C4-2B (cell line): ENCODE measurements at regions not wholly inside any gene's neighbourhood (a gene's known extent, or its start where the extent isn't known, plus 50 kb on each side); places are given as distances from the start of the nearest gene placed in this dataset.

Experiments
- H3K27ac ChIP-seq: fragments of 450-650 bp; 2 replicates; pipeline ENCODE4 v1.5.1; 2017
- ZFX ChIP-seq: fragments of 450-650 bp; IDR thresholded peaks from 2 replicates; pipeline ENCODE4 v1.6.1; 2017
- TF ChIP-seq, protein P1 (sequence below): fragments of 450-650 bp; conservative IDR thresholded peaks from 2 replicates; pipeline ENCODE4 v1.5.1; 2017; ENCODE audit warnings: mild to moderate bottlenecking

DNA sequence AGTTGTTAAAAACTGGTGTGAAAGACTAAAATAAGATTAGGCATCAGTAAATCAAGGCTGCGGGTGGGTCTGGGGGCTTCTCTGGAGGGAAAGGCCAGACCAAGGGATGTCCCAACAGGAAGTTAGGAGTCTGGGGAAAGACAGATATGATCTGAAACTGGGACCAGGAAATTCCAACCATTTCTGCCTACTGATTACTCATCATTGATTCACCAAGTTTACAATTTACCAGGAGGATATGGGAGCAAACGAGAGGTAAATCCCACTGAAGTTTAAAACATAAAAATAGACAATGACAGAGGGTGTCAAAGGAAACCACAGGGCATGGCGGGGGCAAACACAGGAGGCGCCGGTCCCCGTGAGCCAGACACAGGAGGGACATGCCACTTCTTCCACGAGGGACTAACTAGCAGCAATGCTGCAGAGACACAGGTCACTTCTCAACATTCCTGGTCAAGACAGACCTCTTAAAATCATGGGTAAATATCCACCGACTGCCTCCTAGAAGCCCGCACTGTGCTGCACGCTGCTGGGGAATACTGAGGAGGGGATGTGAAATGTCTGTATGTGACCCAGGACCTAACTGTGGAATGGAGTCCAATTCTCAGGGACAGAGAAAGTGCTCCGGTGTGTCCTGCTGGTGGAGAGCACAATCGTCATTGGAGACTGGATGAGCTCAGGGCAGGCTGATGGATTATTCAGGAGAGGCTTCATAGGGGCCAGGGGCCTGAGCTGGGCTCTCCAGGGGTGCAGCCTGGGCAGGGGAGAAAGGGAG is 153.4 kb upstream of the KLF14 start:
- no peak for TF ChIP-seq ZFX
- TF ChIP-seq, protein P1, sequence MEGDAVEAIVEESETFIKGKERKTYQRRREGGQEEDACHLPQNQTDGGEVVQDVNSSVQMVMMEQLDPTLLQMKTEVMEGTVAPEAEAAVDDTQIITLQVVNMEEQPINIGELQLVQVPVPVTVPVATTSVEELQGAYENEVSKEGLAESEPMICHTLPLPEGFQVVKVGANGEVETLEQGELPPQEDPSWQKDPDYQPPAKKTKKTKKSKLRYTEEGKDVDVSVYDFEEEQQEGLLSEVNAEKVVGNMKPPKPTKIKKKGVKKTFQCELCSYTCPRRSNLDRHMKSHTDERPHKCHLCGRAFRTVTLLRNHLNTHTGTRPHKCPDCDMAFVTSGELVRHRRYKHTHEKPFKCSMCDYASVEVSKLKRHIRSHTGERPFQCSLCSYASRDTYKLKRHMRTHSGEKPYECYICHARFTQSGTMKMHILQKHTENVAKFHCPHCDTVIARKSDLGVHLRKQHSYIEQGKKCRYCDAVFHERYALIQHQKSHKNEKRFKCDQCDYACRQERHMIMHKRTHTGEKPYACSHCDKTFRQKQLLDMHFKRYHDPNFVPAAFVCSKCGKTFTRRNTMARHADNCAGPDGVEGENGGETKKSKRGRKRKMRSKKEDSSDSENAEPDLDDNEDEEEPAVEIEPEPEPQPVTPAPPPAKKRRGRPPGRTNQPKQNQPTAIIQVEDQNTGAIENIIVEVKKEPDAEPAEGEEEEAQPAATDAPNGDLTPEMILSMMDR = no peak
- H3K27ac ChIP-seq = no peak overlapping the region

DNA sequence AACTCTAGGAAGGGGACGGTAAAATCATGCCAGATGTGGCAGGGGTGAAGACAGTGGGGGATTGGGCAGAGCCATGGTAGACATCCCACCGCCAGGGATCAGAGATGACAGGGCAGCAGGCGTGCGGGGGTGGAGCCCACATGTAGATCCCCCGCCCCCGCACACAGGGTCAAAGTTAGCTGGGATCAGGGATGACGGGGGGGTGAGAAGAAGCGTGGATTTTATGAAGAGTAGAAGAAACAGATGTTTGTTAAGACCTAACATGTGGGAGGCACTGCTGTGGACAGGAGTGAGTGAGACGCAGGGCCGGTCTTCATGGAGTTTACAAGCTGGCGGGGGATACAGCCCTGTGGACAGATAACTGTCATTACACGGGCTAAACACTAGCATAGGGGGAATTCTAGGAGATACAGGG is 154.0 kb upstream of the KLF14 start:
- TF ChIP-seq ZFX = no peak
- TF ChIP-seq, protein P1 = no peak

DNA sequence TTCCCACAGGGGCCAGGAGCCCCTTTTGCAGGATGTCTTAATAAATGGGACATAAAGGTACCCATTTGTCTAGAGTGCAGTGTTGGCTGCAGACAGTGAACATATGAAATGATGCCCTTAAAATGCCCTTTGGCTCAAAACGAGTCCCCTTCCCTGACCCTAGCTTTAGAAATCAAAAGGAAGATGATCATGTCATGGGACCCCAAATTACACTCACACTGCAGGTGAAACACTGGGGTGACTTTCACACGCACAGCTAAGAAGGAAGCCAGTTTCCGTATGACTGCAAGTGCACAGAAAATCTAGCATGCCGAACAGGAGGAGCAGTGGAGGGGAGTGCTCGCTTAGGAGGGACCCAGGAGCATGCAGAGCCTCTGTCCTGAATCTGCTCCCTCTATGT is 154.5 kb upstream of the KLF14 start:
- no peak overlapping the region for H3K27ac ChIP-seq
- TF ChIP-seq, protein P1 = no peak
- no peak for TF ChIP-seq ZFX

More for the DNA sequence above, 154.0 kb upstream of the KLF14 start:
- no peak overlapping the region for H3K27ac ChIP-seq

DNA sequence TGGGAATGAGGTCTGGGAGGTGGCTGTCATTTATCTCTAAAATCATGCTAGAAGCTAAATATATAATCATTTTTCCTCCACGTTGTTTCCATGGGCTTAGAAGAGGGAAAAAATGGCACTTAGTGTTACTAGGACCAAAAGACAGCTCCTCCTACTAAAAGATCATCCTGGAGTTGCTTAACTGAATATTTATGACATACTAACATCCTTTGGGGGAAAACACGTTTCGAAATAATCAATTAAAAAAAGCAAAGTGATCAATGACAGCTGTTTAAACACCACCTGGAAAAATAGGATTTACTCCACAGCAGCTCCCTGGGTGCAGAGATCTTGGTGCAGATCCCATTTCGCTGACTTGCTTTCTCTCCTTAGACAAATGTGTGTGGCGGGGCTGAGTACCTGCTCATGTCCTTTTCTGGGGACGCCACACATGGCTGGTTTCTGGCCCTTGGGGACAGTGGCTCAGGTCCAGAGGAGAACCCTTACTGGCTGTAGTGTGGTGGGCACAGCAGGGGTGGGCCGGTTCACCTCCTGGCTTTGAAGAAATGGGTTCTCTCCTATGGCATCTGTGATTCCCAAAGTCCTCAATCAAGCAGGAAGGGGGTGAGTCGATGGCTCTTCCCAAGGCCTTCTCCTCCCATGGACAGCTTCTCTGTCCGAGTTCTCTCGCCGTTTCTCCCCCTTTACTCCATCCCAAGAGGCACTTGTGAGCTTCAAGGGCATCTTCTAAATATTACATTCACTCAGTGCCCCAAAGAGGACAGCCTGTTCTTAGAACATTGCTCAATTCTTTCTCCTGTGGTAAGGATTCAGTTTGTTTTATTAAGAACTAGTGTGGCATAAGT is 156.4 kb upstream of the KLF14 start:
- no peak overlapping the region for H3K27ac ChIP-seq

DNA sequence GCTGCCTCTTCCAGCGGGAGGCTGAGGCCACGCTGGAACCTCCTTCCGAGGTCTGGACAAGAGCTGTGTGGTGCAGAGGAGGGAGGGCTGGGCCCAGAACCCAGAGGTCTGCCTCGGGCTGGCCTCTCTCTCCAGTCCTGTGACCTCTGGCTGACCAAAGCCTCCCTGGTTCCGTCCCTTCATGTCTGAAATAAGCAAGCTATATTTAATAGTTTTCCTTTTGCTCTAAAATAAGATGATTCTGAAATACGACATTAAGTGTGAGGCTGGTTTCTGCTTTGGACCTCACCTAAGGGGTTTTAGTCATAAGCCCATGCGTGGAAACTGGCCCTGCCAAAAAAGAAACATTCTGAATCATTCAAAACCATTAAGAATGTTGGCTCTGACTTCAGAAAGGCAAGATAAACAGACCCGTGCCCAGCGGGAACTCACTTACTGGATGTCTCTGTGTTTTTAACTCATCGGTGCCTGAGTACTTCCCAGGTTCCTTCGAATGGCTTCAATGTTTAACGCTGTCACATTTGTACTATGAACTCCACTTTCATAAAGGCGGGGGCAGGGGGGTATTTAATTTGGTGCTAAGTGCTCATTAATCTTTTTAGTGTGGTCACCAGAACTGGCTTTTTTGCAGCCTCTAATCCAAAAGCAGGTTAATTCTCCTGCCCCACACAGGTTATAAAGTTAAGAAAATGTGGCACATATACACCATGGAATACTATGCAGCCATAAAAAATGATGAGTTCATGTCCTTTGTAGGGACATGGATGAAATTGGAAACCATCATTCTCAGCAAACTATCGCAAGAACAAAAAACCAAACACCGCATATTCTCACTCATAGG is 157.5 kb upstream of the KLF14 start:
- TF ChIP-seq ZFX = no peak
- TF ChIP-seq, protein P1 = no peak
- no peak overlapping the region for H3K27ac ChIP-seq

More for the DNA sequence above, 156.4 kb upstream of the KLF14 start:
- no peak for TF ChIP-seq ZFX
- TF ChIP-seq, protein P1 = no peak

DNA sequence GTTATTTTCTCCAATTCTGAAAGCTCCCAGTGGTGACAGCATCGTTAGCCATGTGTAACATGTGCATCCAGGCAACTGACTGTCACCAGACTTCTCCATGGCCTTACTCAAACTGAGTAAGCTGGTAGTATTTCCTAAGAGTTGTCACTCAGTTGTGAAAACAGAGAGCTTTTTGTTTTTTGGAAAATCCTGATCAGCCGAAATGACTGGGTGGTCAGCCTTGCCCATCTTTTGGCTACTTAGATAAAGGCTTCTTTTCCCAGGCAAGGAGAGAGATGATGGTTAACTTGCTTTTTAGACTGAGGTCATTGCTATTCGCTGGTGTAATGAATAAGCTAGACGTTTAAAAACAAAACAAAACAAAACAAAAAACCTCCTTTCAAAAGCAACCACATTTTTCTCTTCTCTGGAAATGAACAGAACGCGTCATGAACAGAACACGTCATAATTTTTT is 159.5 kb upstream of the KLF14 start:
- TF ChIP-seq ZFX = no peak
- TF ChIP-seq, protein P1 = no peak
- H3K27ac ChIP-seq = no peak overlapping the region
